PFSK-1 (cell line): ENCODE measurements at regions not wholly inside any gene's neighbourhood (a gene's known extent, or its start where the extent isn't known, plus 50 kb on each side); places are given as distances from the start of the nearest gene placed in this dataset.

Experiments
- FOXP2 ChIP-seq: optimal IDR thresholded peaks from 2 replicates; pipeline ENCODE3; 2011; ENCODE audit warnings: borderline replicate concordance, control low read depth, inconsistent platforms; ENCODE audit not compliant: insufficient read depth; ENCODE audit errors: extremely low read length, extremely low read depth
- POLR2AphosphoS5 ChIP-seq: IDR thresholded peaks from 2 replicates; pipeline ENCODE4 v1.6.1; 2012; ENCODE audit warnings: low read depth, mild to moderate bottlenecking, control low read depth, low read length, moderate library complexity
- SIN3A ChIP-seq: IDR thresholded peaks from 2 replicates; pipeline ENCODE4 v1.6.1; 2012; ENCODE audit warnings: mild to moderate bottlenecking, low read length, moderate library complexity, borderline replicate concordance; ENCODE audit not compliant: insufficient read depth
- TAF1 ChIP-seq: IDR thresholded peaks from 2 replicates; pipeline ENCODE4 v1.6.1; 2012; ENCODE audit warnings: low read length, control low read depth, borderline replicate concordance; ENCODE audit not compliant: insufficient read depth
- TF ChIP-seq, protein P1 (sequence below), 2 experiments: IDR thresholded peaks; 2 replicates each; pipeline versions ENCODE4 v1.6.1 to v1.8.0; 2011 to 2012; ENCODE audit warnings: low read depth in 2 of 2, low read length in 2 of 2, control low read depth in 1 of 2, inconsistent platforms in 1 of 2, mild to moderate bottlenecking in 1 of 2, moderate library complexity in 1 of 2; ENCODE audit not compliant: insufficient read depth in 1 of 2

DNA sequence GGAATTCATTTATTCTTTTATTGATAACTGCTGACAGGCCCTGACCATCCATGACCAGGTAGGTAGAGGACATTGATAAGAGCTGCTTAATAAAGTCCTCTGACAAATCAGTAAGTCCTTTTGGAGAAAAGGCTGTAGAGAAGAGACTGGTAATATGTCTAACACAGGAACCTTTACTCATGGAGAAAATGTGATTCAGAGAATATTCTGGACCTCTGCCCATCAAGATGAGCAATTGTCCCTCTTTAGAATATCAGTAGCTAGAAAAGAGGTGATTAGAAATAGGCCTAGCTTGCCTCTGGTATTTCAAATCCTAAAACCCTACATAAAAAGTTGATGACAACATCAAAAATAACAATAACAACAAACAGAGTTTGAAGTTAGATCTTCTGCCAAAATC, 642.3 kb downstream of the TBC1D4 start:
- TF ChIP-seq FOXP2 = no peak

DNA sequence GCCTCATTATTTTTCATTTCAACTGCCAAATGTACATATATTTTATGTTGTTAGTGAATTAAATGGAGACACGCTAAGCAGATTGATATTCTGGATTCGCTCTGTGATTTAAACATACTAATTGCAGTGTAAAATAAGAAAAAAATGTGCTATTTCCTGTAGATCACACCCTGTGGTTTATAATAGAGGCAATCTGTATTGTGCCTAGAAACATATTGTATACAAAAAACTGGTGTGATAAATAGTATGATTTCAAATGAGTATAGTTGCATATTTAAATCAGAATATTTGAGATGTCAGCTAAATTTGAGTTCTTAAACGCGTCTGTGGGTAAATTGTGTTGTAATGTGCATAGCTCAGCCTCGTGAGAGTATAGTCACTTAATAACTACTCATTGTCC, 643.9 kb downstream of the TBC1D4 start:
- TF ChIP-seq, protein P1, sequence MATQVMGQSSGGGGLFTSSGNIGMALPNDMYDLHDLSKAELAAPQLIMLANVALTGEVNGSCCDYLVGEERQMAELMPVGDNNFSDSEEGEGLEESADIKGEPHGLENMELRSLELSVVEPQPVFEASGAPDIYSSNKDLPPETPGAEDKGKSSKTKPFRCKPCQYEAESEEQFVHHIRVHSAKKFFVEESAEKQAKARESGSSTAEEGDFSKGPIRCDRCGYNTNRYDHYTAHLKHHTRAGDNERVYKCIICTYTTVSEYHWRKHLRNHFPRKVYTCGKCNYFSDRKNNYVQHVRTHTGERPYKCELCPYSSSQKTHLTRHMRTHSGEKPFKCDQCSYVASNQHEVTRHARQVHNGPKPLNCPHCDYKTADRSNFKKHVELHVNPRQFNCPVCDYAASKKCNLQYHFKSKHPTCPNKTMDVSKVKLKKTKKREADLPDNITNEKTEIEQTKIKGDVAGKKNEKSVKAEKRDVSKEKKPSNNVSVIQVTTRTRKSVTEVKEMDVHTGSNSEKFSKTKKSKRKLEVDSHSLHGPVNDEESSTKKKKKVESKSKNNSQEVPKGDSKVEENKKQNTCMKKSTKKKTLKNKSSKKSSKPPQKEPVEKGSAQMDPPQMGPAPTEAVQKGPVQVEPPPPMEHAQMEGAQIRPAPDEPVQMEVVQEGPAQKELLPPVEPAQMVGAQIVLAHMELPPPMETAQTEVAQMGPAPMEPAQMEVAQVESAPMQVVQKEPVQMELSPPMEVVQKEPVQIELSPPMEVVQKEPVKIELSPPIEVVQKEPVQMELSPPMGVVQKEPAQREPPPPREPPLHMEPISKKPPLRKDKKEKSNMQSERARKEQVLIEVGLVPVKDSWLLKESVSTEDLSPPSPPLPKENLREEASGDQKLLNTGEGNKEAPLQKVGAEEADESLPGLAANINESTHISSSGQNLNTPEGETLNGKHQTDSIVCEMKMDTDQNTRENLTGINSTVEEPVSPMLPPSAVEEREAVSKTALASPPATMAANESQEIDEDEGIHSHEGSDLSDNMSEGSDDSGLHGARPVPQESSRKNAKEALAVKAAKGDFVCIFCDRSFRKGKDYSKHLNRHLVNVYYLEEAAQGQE (IDR thresholded peaks at IDR 0.05; ENCODE audit: insufficient read depth in 1 of 2, low read depth in 2 of 2, low read length in 2 of 2) = no peak
- TF ChIP-seq TAF1 (no peak), POLR2AphosphoS5 (no peak), FOXP2 (no peak), SIN3A (no peak)

DNA sequence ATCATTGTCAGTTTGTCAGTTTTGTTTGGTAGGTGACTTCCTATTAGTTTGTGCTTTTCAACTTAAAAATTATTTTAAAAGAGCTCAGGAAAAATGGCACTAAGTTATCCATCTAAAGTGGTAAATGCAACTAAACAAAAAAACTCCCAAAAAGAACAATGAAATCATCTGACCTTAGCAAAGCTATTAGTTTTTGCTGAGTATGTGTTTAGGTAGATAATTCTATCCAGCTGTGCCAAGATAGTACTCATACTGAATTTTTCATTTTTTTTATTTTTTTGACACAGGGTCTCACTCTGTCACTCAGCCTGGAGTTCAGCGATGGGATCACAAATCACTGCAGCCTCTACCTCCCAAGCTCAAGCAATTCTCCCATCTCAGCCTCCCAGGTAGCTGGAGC, 645.3 kb downstream of the TBC1D4 start:
- TF ChIP-seq, protein P1 (IDR thresholded peaks at IDR 0.05; ENCODE audit: insufficient read depth in 1 of 2, low read depth in 2 of 2, low read length in 2 of 2) = no peak
- TF ChIP-seq SIN3A (no peak), TAF1 (no peak), POLR2AphosphoS5 (no peak), FOXP2 (no peak)

DNA sequence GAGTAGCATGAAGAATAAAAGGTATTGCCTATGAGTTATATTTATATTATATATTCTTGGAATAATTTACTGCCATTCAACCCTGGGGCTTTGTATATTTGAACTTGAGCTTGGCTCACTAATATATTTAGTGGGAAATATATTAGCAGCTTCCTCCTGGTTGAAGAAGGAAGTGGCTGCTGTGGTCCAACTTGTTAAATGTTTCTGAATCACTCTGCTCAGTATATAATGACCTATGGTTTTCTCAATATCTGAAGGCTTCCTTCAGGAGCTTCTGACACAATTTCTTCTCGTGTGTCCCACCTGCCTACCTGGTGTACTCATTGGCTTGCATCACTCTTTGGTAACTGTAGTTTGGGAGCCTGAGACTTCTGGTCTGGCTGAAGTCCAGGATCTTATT, 646.4 kb downstream of the TBC1D4 start:
- TF ChIP-seq POLR2AphosphoS5 (no peak), TAF1 (no peak), SIN3A (no peak), FOXP2 (no peak)
- TF ChIP-seq, protein P1 (IDR thresholded peaks at IDR 0.05; ENCODE audit: insufficient read depth in 1 of 2, low read depth in 2 of 2, low read length in 2 of 2) = no peak

DNA sequence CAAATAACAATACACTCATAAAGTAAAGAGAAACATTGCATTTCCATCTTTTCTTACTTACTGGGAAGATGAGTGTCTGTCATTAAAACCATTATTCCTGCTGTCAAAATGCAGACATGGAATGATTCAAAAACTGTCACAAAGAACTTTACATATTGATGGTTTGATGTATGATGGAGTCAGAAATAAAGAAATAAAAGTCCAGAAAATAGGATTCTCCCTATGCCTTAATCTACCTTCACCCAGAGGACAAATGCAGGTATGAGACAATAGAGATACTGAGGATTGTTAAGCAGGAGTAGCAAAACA, 656.1 kb downstream of the TBC1D4 start:
- no peak for TF ChIP-seq POLR2AphosphoS5
- TF ChIP-seq, protein P1 (IDR thresholded peaks at IDR 0.05; ENCODE audit: insufficient read depth in 1 of 2, low read depth in 2 of 2, low read length in 2 of 2) = no peak
- TF ChIP-seq FOXP2 = no peak
- TF ChIP-seq SIN3A = no peak
- TF ChIP-seq TAF1 = no peak
